ENCODE measurements at regions not wholly inside any gene's neighbourhood (a gene's known extent, or its start where the extent isn't known, plus 50 kb on each side); places are given as distances from the start of the nearest gene placed in this dataset.

GRCh38 chr1:14438127-14438769 is 160.2 kb upstream of the KAZN start:
- no peak overlapping the region for H2AFZ ChIP-seq (ENCODE audit: control insufficient read depth, low read length)
- H3K27me3 ChIP-seq (ENCODE audit: control insufficient read depth, extremely low read depth, insufficient read depth, low read length): no peaks in the 10 kb centered on the region
- DNase-seq (ENCODE audit: low read depth, low spot score) (no peak), FAIRE-seq (no peak)
- H3K4me1 ChIP-seq (ENCODE audit: control insufficient read depth, extremely low read depth, insufficient read depth, low read length): peaks cover 34% of the 10 kb centered on the region
- no peaks in the 10 kb centered on the region for H3K9me3 ChIP-seq (ENCODE audit: control insufficient read depth, low read depth, low read length)
- no peaks in the 10 kb centered on the region for H4K20me1 ChIP-seq (ENCODE audit: control insufficient read depth, extremely low read depth, insufficient read depth, low read length)
- no peak overlapping the region for H3K27ac ChIP-seq (ENCODE audit: control insufficient read depth, insufficient read depth, low read length)
- no peak overlapping the region for H3K4me3 ChIP-seq (ENCODE audit: control insufficient read depth in 2 of 3, extremely low read depth in 1 of 3, insufficient read depth in 2 of 3, low read depth in 1 of 3, low read length in 3 of 3)
- peaks cover 2% of the 10 kb centered on the region for H3K9me1 ChIP-seq (ENCODE audit: control insufficient read depth, extremely low read depth, insufficient read depth, low read length)
- H3K36me3 ChIP-seq (ENCODE audit: control insufficient read depth in 2 of 2, extremely low read depth in 1 of 2, insufficient read depth in 2 of 2, low read length in 2 of 2): no peaks in the 10 kb centered on the region
- TF ChIP-seq CTCF (optimal IDR thresholded peaks at IDR 0.05 in 1 of 3, IDR thresholded peaks at IDR 0.05 in 1 of 3, conservative IDR thresholded peaks at IDR 0.05 in 1 of 3; ENCODE audit: extremely low read depth in 1 of 3, insufficient read depth in 2 of 3, low read length in 3 of 3) (no peak), EZH2 (IDR thresholded peaks at IDR 0.05; ENCODE audit: low read length) (no peak)
- H3K79me2 ChIP-seq (ENCODE audit: control insufficient read depth, insufficient read depth, low read length): no peaks in the 10 kb centered on the region
- dilution Hi-C loops (cut with MboI; ENCODE audit: extremely low pct_ligation_motif_present, low sequenced_read_pairs): no loop called here
- H3K4me2 ChIP-seq (ENCODE audit: control insufficient read depth, extremely low read depth, insufficient read depth, low read depth, low read length): no peak overlapping the region
- H3K9ac ChIP-seq (ENCODE audit: control insufficient read depth, extremely low read depth, insufficient read depth, low read length): no peak overlapping the region

GRCh38 chr1:14439015-14439414 is 159.5 kb upstream of the KAZN start:
- Histone ChIP-seq H3K4me3 (ENCODE audit: control insufficient read depth in 2 of 3, extremely low read depth in 1 of 3, insufficient read depth in 2 of 3, low read depth in 1 of 3, low read length in 3 of 3) (no peak overlapping the region), H3K4me2 (ENCODE audit: control insufficient read depth, extremely low read depth, insufficient read depth, low read depth, low read length) (no peak overlapping the region), H3K27ac (ENCODE audit: control insufficient read depth, insufficient read depth, low read length) (no peak overlapping the region), H3K36me3 (ENCODE audit: control insufficient read depth in 2 of 2, extremely low read depth in 1 of 2, insufficient read depth in 2 of 2, low read length in 2 of 2) (no peaks in the 10 kb centered on the region), H3K79me2 (ENCODE audit: control insufficient read depth, insufficient read depth, low read length) (no peaks in the 10 kb centered on the region), H3K9me1 (ENCODE audit: control insufficient read depth, extremely low read depth, insufficient read depth, low read length) (peaks cover 2% of the 10 kb centered on the region), H3K9me3 (ENCODE audit: control insufficient read depth, low read depth, low read length) (no peaks in the 10 kb centered on the region), H2AFZ (ENCODE audit: control insufficient read depth, low read length) (no peak overlapping the region), H3K4me1 (ENCODE audit: control insufficient read depth, extremely low read depth, insufficient read depth, low read length) (peaks cover 40% of the 10 kb centered on the region), H4K20me1 (ENCODE audit: control insufficient read depth, extremely low read depth, insufficient read depth, low read length) (no peaks in the 10 kb centered on the region), H3K27me3 (ENCODE audit: control insufficient read depth, extremely low read depth, insufficient read depth, low read length) (no peaks in the 10 kb centered on the region), H3K9ac (ENCODE audit: control insufficient read depth, extremely low read depth, insufficient read depth, low read length) (no peak overlapping the region)
- DNase-seq (ENCODE audit: low read depth, low spot score): no peak
- no peak for FAIRE-seq
- no peak for TF ChIP-seq CTCF (optimal IDR thresholded peaks at IDR 0.05 in 1 of 3, IDR thresholded peaks at IDR 0.05 in 1 of 3, conservative IDR thresholded peaks at IDR 0.05 in 1 of 3; ENCODE audit: extremely low read depth in 1 of 3, insufficient read depth in 2 of 3, low read length in 3 of 3)
- TF ChIP-seq EZH2 (IDR thresholded peaks at IDR 0.05; ENCODE audit: low read length): no peak
- dilution Hi-C loops (cut with MboI; ENCODE audit: extremely low pct_ligation_motif_present, low sequenced_read_pairs): no loop called here
